ENCODE measurements at regions not wholly inside any gene's neighbourhood (a gene's known extent, or its start where the extent isn't known, plus 50 kb on each side); places are given as distances from the start of the nearest gene placed in this dataset.

- Histone ChIP-seq H4K20me1 (ENCODE audit: insufficient read depth, low read length) (no peaks in the 10 kb centered on the region), H3K79me2 (ENCODE audit: insufficient read depth, low read length) (no peaks in the 10 kb centered on the region), H3K27me3 (ENCODE audit: control insufficient read depth in 1 of 2, insufficient read depth in 2 of 2, low read length in 2 of 2) (peaks cover 0 to 9% of the 10 kb centered on the region in 2 experiments; a peak in 2 of 5 replicates), H3K9ac (ENCODE audit: insufficient read depth, low read depth, low read length) (no peak overlapping the region), H3K4me2 (ENCODE audit: low read depth, low read length) (no peak overlapping the region), H3K36me3 (replicated peaks in 1 of 2; ENCODE audit: control insufficient read depth in 1 of 2, insufficient read depth in 2 of 2, low read length in 2 of 2) (no peaks in the 10 kb centered on the region), H3K4me3 (replicated peaks in 1 of 3; ENCODE audit: insufficient read depth in 1 of 3, low read depth in 2 of 3, low read length in 3 of 3) (no peak overlapping the region), H3K4me1 (ENCODE audit: insufficient read depth, low read length) (peaks cover 27% of the 10 kb centered on the region), H2AFZ (ENCODE audit: low read length) (no peak overlapping the region), H3K27ac (ENCODE audit: extremely low read length, insufficient read depth, low read length) (no peak overlapping the region), H3K9me3 (ENCODE audit: low read length) (no peaks in the 10 kb centered on the region)
- CTCF ChIA-PET (ENCODE audit: low intra/inter-chr PET ratio, low total read pairs): no interaction called here
- POLR2A ChIA-PET: no interaction called here
- TF ChIP-seq NFIC (IDR thresholded peaks at IDR 0.05; ENCODE audit: low read length): no peak
- 0 out of 2 replicates have a peak, but pooled peaks have one; percentile 9 for TF ChIP-seq FOSL2 (CRISPR knock-in tag; IDR thresholded peaks at IDR 0.05)
- no peak for DNase-seq (ENCODE audit: low spot score)
- FAIRE-seq: no peak
- WGBS (ENCODE audit: low lambda C conversion rate): 0% methylated on average over 3 of the region's 6 CpGs
- no peak for ATAC-seq
- no TSS peak for BruUV-seq (replicated peaks)
- in situ Hi-C loops (cut with HindIII; ENCODE audit: extremely low pct_ligation_motif_present, low pct_unique_long_range_greater_than_20kb) (no loop called here), intact Hi-C loops (cut with micrococcal nuclease; ENCODE audit: unreplicated experiment) (no loop called here)
Measured at GRCh38 chr15:79170256-79170664, 79.7 kb upstream of the RASGRF1 start.

- no TSS peak for BruUV-seq (replicated peaks)
- H3K9ac ChIP-seq (ENCODE audit: insufficient read depth, low read depth, low read length): no peak overlapping the region
- POLR2A ChIA-PET: no interaction called here
- in situ Hi-C loops (cut with HindIII; ENCODE audit: extremely low pct_ligation_motif_present, low pct_unique_long_range_greater_than_20kb) (no loop called here), intact Hi-C loops (cut with micrococcal nuclease; ENCODE audit: unreplicated experiment) (no loop called here)
- no peaks in the 10 kb centered on the region for H3K79me2 ChIP-seq (ENCODE audit: insufficient read depth, low read length)
- no peak overlapping the region for H2AFZ ChIP-seq (ENCODE audit: low read length)
- H3K4me3 ChIP-seq (replicated peaks in 1 of 3; ENCODE audit: insufficient read depth in 1 of 3, low read depth in 2 of 3, low read length in 3 of 3): no peak overlapping the region
- H3K4me1 ChIP-seq (ENCODE audit: insufficient read depth, low read length): peaks cover 27% of the 10 kb centered on the region
- H3K9me3 ChIP-seq (ENCODE audit: low read length): no peaks in the 10 kb centered on the region
- no peak for FAIRE-seq
- 0% methylated on average over 4 of the region's 4 CpGs for WGBS (ENCODE audit: low lambda C conversion rate)
- CTCF ChIA-PET (ENCODE audit: low intra/inter-chr PET ratio, low total read pairs): no interaction called here
- H4K20me1 ChIP-seq (ENCODE audit: insufficient read depth, low read length): no peaks in the 10 kb centered on the region
- DNase-seq (ENCODE audit: low spot score): no peak
- no peak for ATAC-seq
- H3K4me2 ChIP-seq (ENCODE audit: low read depth, low read length): no peak overlapping the region
- H3K36me3 ChIP-seq (replicated peaks in 1 of 2; ENCODE audit: control insufficient read depth in 1 of 2, insufficient read depth in 2 of 2, low read length in 2 of 2): no peaks in the 10 kb centered on the region
- H3K27me3 ChIP-seq (ENCODE audit: control insufficient read depth in 1 of 2, insufficient read depth in 2 of 2, low read length in 2 of 2): peaks cover 0 to 4% of the 10 kb centered on the region in 2 experiments; a peak in 1 of 5 replicates
- H3K27ac ChIP-seq (ENCODE audit: extremely low read length, insufficient read depth, low read length): no peak overlapping the region
- TF ChIP-seq PAF1 (CRISPR knock-in tag; IDR thresholded peaks at IDR 0.05) (no peak), ATF7-NPFF (CRISPR knock-in tag; IDR thresholded peaks at IDR 0.05; ENCODE audit: low read depth) (no peak)
Measured at GRCh38 chr15:79169526-79170133, 79.0 kb upstream of the RASGRF1 start.

Measured in HepG2 (cell line).